ENCODE measurements at regions not wholly inside any gene's neighbourhood (a gene's known extent, or its start where the extent isn't known, plus 50 kb on each side); places are given as distances from the start of the nearest gene placed in this dataset.

DNA sequence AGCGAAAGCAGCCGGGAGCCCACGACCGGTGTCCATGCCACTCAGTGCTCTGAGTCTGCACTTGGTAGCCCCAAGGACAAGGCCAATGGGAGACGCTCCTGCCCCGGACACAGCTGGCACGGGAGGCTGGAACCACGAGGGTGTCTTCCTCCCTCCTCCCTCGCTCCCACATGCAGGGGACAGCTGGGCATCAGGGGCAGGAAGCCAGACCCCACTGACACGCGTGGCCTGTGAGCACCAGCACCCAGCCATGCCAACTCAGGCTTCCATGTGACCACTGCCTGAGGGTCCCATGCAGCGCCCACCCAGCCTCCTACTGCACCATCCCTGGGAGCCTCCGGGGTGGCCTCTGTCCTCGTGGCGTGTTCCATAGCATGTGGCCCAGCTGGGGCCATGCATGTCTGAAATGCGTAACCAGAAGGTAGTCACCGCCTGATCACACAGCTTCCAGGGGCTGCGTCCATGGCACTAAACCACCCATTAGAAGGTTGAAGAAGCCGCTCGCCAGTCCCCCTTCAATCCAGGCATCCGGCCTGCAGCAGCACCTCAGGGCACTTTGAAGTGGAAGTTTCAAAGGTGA is 323.2 kb upstream of the SALL3 start:
- TF ChIP-seq, protein P1, sequence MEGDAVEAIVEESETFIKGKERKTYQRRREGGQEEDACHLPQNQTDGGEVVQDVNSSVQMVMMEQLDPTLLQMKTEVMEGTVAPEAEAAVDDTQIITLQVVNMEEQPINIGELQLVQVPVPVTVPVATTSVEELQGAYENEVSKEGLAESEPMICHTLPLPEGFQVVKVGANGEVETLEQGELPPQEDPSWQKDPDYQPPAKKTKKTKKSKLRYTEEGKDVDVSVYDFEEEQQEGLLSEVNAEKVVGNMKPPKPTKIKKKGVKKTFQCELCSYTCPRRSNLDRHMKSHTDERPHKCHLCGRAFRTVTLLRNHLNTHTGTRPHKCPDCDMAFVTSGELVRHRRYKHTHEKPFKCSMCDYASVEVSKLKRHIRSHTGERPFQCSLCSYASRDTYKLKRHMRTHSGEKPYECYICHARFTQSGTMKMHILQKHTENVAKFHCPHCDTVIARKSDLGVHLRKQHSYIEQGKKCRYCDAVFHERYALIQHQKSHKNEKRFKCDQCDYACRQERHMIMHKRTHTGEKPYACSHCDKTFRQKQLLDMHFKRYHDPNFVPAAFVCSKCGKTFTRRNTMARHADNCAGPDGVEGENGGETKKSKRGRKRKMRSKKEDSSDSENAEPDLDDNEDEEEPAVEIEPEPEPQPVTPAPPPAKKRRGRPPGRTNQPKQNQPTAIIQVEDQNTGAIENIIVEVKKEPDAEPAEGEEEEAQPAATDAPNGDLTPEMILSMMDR (IDR thresholded peaks at IDR 0.05): no peak
- Histone ChIP-seq H3K4me1 (no peaks in the 10 kb centered on the region), H3K27ac (no peak overlapping the region), H3K36me3 (no peaks in the 10 kb centered on the region), H3K27me3 (peaks cover 0 to 9% of the 10 kb centered on the region in 2 donors), H3K4me3 (no peak overlapping the region), H3K9me3 (peaks cover 0 to 17% (median 4%) of the 10 kb centered on the region in 3 donors)
- no peak for DNase-seq
- intact Hi-C loops (cut with DNase I; ENCODE audit: low total_unique reads): no loop called here

GRCh38 chr18:78658531-78658930 is 321.1 kb upstream of the SALL3 start:
- no peak for DNase-seq

DNA sequence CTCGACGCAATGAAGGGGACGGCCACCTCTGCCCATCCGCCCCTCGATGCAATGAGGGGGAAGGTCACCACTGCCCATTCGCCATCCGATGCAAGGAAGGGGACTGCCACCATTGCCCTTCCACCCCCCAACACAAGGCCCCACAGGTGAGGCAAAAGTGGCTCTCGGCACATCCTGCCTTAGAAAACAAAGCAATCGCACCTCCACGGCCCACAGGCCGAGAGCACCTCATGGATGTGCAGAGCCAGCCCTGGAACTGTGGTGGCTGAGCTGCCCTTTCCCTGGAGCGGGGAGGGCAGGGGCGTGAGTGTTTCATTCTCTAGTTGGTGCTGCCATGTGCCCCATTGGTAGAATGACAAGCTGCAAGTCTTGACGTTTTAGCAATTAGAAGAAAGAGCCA is 320.6 kb upstream of the SALL3 start:
- Histone ChIP-seq H3K4me1 (no peaks in the 10 kb centered on the region), H3K27me3 (peaks cover 0 to 9% of the 10 kb centered on the region in 2 donors), H3K4me3 (no peak overlapping the region), H3K9me3 (no peaks in the 10 kb centered on the region), H3K27ac (no peak overlapping the region), H3K36me3 (no peaks in the 10 kb centered on the region)
- intact Hi-C loops (cut with DNase I; ENCODE audit: low total_unique reads): no loop called here
- TF ChIP-seq, protein P1 (IDR thresholded peaks at IDR 0.05): no peak
- DNase-seq: no peak

More at GRCh38 chr18:78658531-78658930, 321.1 kb upstream of the SALL3 start:
- no peak overlapping the region for H3K27ac ChIP-seq
- TF ChIP-seq, protein P1 (IDR thresholded peaks at IDR 0.05): no peak
- H3K4me3 ChIP-seq: no peak overlapping the region
- no peaks in the 10 kb centered on the region for H3K4me1 ChIP-seq
- H3K36me3 ChIP-seq: no peaks in the 10 kb centered on the region
- intact Hi-C loops (cut with DNase I; ENCODE audit: low total_unique reads): no loop called here
- H3K9me3 ChIP-seq: no peaks in the 10 kb centered on the region
- peaks cover 0 to 9% of the 10 kb centered on the region in 2 donors for H3K27me3 ChIP-seq

GRCh38 chr18:78659748-78660147 is 319.9 kb upstream of the SALL3 start:
- Histone ChIP-seq H3K4me3 (no peak overlapping the region), H3K27ac (no peak overlapping the region), H3K36me3 (no peaks in the 10 kb centered on the region), H3K4me1 (no peaks in the 10 kb centered on the region), H3K27me3 (peaks cover 0 to 9% of the 10 kb centered on the region in 2 donors), H3K9me3 (no peaks in the 10 kb centered on the region)
- no peak for DNase-seq
- intact Hi-C loops (cut with DNase I; ENCODE audit: low total_unique reads): no loop called here
- TF ChIP-seq, protein P1 (IDR thresholded peaks at IDR 0.05): no peak

- no peaks in the 10 kb centered on the region for H3K36me3 ChIP-seq
- intact Hi-C loops (cut with DNase I; ENCODE audit: low total_unique reads): no loop called here
- no peak for DNase-seq
- H3K27ac ChIP-seq: no peak overlapping the region
- peaks cover 0 to 9% of the 10 kb centered on the region in 2 donors for H3K27me3 ChIP-seq
- no peaks in the 10 kb centered on the region for H3K4me1 ChIP-seq
- H3K4me3 ChIP-seq: no peak overlapping the region
- no peaks in the 10 kb centered on the region for H3K9me3 ChIP-seq
- TF ChIP-seq, protein P1 (IDR thresholded peaks at IDR 0.05): no peak
Observed at GRCh38 chr18:78660311-78660710, 319.3 kb upstream of the SALL3 start.

GRCh38 chr18:78661316-78661715 is 318.3 kb upstream of the SALL3 start:
- Histone ChIP-seq H3K27ac (no peak overlapping the region), H3K36me3 (no peaks in the 10 kb centered on the region), H3K4me1 (no peaks in the 10 kb centered on the region), H3K27me3 (peaks cover 0 to 9% of the 10 kb centered on the region in 2 donors), H3K4me3 (no peak overlapping the region), H3K9me3 (no peaks in the 10 kb centered on the region)
- intact Hi-C loops (cut with DNase I; ENCODE audit: low total_unique reads): no loop called here
- TF ChIP-seq, protein P1 (IDR thresholded peaks at IDR 0.05): no peak
- no peak for DNase-seq
